ENCODE measurements at regions not wholly inside any gene's neighbourhood (a gene's known extent, or its start where the extent isn't known, plus 50 kb on each side); places are given as distances from the start of the nearest gene placed in this dataset.
"Not testable (repeated sequence)": the region's sequence is repeated elsewhere in the genome, so short reads cannot be mapped to it uniquely, and the experiment has no call there.

DNA sequence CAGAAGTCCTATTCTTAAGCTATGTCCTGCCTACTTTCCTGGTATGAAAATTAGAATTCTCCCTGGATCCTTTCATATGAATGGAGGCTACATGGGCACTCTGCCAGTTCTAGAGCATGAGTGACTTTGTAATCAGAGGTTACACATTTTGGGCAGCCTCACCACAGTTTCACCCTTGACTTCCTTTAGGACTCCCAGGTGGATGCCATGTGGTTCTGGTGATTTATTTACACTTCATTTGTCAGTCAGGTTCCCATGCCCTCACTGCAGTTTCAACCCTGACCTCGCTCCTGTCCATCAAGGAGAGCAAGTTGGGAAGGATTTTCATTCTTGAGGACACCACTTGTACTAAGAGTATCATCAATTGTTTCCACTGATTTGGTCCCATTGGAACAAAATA, 344.4 kb upstream of the FRG2C start:
- H3K4me3 Mint-ChIP-seq; H3K27ac Mint-ChIP-seq; H3K36me3 Mint-ChIP-seq (ENCODE audit: low read depth); H3K9me3 Mint-ChIP-seq; H3K27me3 Mint-ChIP-seq (ENCODE audit: low read depth): not testable (repeated sequence)
- H3K4me1 Mint-ChIP-seq = peaks cover 11% of the 10 kb centered on the region

DNA sequence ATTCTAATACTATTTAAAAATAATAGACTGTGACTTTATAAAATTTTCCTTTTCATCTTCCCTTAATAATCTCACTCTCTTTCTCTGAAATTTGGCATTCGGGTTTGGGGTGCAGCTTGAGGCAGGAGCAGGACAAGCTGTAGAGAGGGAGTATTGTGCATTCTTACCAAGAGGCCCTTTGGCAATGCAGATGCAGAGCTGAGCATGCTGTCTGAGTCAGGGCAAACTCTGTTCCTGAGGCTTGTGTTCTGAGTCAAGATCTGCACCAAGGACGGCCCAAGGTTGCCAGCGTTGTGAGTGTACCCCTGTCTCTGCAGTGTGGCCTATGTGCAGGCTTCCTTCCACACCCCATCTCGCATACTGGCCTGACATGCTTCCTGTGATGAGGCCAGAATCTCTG, 343.8 kb upstream of the FRG2C start:
- Mint-ChIP-seq H3K27ac (no peak overlapping the region), H3K27me3 (ENCODE audit: low read depth) (peaks cover 6% of the 10 kb centered on the region), H3K4me1 (peaks cover 11% of the 10 kb centered on the region), H3K9me3 (no peaks in the 10 kb centered on the region), H3K36me3 (ENCODE audit: low read depth) (no peaks in the 10 kb centered on the region), H3K4me3 (no peak overlapping the region)
- no peak for TF ChIP-seq CTCF (IDR thresholded peaks at IDR 0.05; ENCODE audit: unreplicated experiment in 3 of 3)

DNA sequence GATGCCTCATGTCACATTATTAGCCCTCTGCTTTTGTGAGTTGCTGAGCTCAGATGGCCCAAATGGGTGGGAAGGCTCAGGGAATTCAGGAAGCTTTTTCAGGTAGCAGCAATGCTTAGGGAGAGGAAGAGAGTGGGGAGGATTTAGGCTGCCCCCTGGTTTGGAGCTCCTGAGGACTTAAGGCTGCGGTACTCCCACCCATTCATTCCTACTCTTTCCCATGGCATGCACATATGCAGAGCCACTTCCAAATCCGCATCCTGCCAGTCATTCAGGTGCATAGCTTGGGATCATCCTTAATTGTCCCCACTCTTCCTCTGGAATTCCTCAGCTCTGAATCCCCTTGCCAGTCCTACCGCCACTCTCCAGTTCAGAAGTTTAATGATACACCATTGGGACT, 343.1 kb upstream of the FRG2C start:
- Mint-ChIP-seq H3K27ac (no peak overlapping the region), H3K9me3 (no peaks in the 10 kb centered on the region), H3K36me3 (ENCODE audit: low read depth) (no peaks in the 10 kb centered on the region), H3K27me3 (ENCODE audit: low read depth) (peaks cover 3% of the 10 kb centered on the region), H3K4me1 (peaks cover 11% of the 10 kb centered on the region), H3K4me3 (no peak overlapping the region)
- no peak for TF ChIP-seq CTCF (IDR thresholded peaks at IDR 0.05; ENCODE audit: unreplicated experiment in 3 of 3)

GRCh38 chr3:75323936-75324335, 340.2 kb upstream of the FRG2C start:
- H3K4me1 Mint-ChIP-seq = peaks cover 11% of the 10 kb centered on the region
- H3K4me3 Mint-ChIP-seq; H3K9me3 Mint-ChIP-seq; H3K27me3 Mint-ChIP-seq (ENCODE audit: low read depth); H3K36me3 Mint-ChIP-seq (ENCODE audit: low read depth): not testable (repeated sequence)
- peak overlapping the region in 1 of 3 experiments; percentile 5 for H3K27ac Mint-ChIP-seq

DNA sequence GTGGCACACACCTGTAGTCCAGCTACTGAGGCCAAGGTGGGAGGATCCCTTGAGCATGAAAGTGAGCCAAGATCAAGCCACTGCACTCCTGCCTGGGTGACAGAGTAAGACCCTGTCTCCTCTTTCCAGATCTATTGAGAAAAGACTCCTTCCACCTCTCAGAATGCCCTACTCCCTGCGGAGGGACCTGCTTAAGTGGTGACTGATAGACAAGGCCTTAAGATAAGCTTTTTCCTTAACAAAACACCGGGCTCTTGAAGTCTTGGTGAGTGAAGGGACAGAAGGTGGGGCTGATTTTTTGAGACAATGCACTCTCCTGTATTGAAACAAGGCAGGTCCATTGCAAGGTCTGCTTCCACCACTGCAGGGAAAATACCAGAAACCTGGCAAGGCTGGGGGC, 338.4 kb upstream of the FRG2C start:
- peaks cover 11% of the 10 kb centered on the region for H3K4me1 Mint-ChIP-seq
- H3K27me3 Mint-ChIP-seq (ENCODE audit: low read depth) = peaks cover 9% of the 10 kb centered on the region
- H3K36me3 Mint-ChIP-seq (ENCODE audit: low read depth) = no peaks in the 10 kb centered on the region
- no peak for TF ChIP-seq CTCF (IDR thresholded peaks at IDR 0.05; ENCODE audit: unreplicated experiment in 3 of 3)
- H3K4me3 Mint-ChIP-seq = no peak overlapping the region
- no peak overlapping the region for H3K27ac Mint-ChIP-seq
- no peaks in the 10 kb centered on the region for H3K9me3 Mint-ChIP-seq

DNA sequence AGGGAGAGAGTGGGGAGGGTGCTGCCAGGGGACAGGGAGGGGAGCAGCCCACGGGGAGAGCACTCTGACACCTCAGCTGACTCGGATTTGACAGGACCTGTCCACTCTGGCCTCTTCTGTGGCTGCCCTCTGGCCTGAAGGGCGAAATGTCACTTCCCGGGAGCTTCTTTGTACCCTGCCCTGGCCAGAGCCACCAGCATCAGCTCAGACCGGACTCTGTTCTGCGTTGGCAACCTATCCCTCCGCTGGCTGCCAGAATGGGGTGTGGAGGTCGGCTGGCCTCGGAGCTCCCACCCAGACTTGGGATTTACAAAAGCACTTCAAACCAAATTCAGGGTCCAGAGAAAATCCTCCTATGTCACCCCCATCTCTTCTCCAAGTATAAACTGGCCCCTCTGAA, 336.7 kb upstream of the FRG2C start:
- H3K27ac Mint-ChIP-seq = no peak overlapping the region
- H3K27me3 Mint-ChIP-seq (ENCODE audit: low read depth) = peaks cover 9% of the 10 kb centered on the region
- no peak overlapping the region for H3K4me3 Mint-ChIP-seq
- H3K9me3 Mint-ChIP-seq = no peaks in the 10 kb centered on the region
- TF ChIP-seq CTCF (IDR thresholded peaks at IDR 0.05; ENCODE audit: unreplicated experiment in 3 of 3) = no peak
- H3K36me3 Mint-ChIP-seq (ENCODE audit: low read depth) = no peaks in the 10 kb centered on the region
- peaks cover 11% of the 10 kb centered on the region for H3K4me1 Mint-ChIP-seq

GRCh38 chr3:75329476-75330097, 334.5 kb upstream of the FRG2C start:
- H3K9me3 Mint-ChIP-seq = no peaks in the 10 kb centered on the region
- TF ChIP-seq CTCF (IDR thresholded peaks at IDR 0.05; ENCODE audit: unreplicated experiment in 3 of 3) = no peak
- H3K4me3 Mint-ChIP-seq = no peak overlapping the region
- H3K4me1 Mint-ChIP-seq = peaks cover 15% of the 10 kb centered on the region
- no peaks in the 10 kb centered on the region for H3K36me3 Mint-ChIP-seq (ENCODE audit: low read depth)
- H3K27ac Mint-ChIP-seq = no peak overlapping the region
- peaks cover 9% of the 10 kb centered on the region for H3K27me3 Mint-ChIP-seq (ENCODE audit: low read depth)

DNA sequence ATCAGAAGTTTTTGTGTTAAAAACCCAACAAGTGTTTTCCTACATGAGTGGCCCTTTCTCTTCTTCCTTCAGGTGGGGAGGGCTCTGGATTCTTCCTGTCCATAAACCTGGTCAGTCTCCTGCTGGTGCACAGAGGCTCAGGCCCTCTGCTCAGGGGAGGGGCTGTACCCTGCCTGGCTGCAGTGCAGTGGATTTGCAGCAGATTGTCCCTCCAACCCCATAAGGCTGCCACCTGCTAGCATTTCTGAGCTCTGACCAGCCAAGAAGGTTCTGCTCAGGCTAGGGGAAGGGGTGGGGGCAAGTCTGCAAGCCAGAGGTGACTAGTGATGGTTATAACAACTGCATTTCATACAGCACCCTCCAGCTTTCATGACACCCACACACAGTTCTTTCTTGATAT, 333.7 kb upstream of the FRG2C start:
- not testable (repeated sequence) for H3K27ac Mint-ChIP-seq; H3K27me3 Mint-ChIP-seq (ENCODE audit: low read depth); H3K4me3 Mint-ChIP-seq; H3K9me3 Mint-ChIP-seq; H3K36me3 Mint-ChIP-seq (ENCODE audit: low read depth)
- peaks cover 15% of the 10 kb centered on the region for H3K4me1 Mint-ChIP-seq

DNA sequence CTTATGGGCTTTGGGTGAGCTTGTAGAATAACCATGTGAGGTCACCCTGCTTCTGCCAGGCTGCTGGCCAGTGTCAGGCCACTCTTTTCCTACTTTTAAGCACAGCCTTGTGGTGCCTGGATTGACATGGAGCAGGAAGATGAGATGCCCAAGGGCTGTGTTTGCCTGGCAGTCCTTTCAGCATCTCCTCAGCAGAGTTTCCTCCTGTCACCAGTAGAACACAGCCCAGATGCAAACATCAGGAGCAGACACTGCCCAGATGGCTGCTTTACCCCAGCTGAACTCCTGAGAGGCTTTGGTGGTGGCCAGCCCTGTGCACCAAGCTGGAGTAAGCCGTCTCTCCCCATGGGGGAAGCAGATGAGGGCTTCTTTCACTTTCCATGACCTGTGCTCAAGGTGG, 332.0 kb upstream of the FRG2C start:
- not testable (repeated sequence) for H3K9me3 Mint-ChIP-seq; H3K27me3 Mint-ChIP-seq (ENCODE audit: low read depth); H3K36me3 Mint-ChIP-seq (ENCODE audit: low read depth); H3K4me3 Mint-ChIP-seq; H3K27ac Mint-ChIP-seq
- peaks cover 15% of the 10 kb centered on the region for H3K4me1 Mint-ChIP-seq
